ENCODE measurements at regions not wholly inside any gene's neighbourhood (a gene's known extent, or its start where the extent isn't known, plus 50 kb on each side); places are given as distances from the start of the nearest gene placed in this dataset.
"Not testable (repeated sequence)": the region's sequence is repeated elsewhere in the genome, so short reads cannot be mapped to it uniquely, and the experiment has no call there.

GRCh38 chr2:64250063-64250462 is 105.8 kb upstream of the PELI1 start:
- Mint-ChIP-seq H3K9me3 (peaks cover 18% of the 10 kb centered on the region), H3K36me3 (ENCODE audit: low read depth) (peaks cover 8% of the 10 kb centered on the region), H3K4me1 (peaks cover 24% of the 10 kb centered on the region), H3K4me3 (no peak overlapping the region), H3K27me3 (ENCODE audit: low read depth, poor library complexity) (peaks cover 48% of the 10 kb centered on the region), H3K27ac (no peak overlapping the region)
- no peak for DNase-seq
- TF ChIP-seq, protein P1, sequence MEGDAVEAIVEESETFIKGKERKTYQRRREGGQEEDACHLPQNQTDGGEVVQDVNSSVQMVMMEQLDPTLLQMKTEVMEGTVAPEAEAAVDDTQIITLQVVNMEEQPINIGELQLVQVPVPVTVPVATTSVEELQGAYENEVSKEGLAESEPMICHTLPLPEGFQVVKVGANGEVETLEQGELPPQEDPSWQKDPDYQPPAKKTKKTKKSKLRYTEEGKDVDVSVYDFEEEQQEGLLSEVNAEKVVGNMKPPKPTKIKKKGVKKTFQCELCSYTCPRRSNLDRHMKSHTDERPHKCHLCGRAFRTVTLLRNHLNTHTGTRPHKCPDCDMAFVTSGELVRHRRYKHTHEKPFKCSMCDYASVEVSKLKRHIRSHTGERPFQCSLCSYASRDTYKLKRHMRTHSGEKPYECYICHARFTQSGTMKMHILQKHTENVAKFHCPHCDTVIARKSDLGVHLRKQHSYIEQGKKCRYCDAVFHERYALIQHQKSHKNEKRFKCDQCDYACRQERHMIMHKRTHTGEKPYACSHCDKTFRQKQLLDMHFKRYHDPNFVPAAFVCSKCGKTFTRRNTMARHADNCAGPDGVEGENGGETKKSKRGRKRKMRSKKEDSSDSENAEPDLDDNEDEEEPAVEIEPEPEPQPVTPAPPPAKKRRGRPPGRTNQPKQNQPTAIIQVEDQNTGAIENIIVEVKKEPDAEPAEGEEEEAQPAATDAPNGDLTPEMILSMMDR (IDR thresholded peaks at IDR 0.05) = no peak

DNA sequence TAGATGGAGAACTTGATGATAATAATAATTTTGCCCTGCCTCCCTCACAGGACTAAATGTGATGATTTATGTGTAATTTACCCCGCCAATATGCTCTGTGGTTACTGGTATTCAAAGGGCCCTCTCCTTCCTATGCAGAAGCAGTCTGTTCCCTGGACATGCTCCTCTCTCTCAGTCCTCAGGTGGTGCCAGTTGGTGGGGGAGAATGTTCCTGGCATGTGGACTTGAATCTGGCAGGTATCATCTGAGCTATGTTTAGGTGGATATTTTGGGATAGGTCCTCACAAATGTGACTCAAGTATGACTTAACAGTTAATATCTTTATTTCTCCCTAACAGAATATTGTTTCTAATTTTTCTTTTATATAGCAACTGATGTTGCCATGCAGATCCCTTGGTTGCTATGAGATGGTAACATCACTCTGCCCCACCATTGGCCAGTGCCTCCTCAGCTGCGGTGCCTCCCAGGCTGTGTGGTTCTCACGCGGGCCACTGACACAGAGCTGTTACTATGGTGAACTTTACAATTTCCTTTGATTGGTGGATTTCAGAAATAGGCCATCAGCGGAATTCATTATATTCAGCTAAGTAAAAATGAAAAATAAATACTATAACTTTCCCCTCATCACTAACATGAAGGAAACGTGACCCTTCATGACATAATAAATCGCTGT is 106.7 kb upstream of the PELI1 start:
- peaks cover 53% of the 10 kb centered on the region for H3K27me3 Mint-ChIP-seq (ENCODE audit: low read depth, poor library complexity)
- no peak overlapping the region for H3K4me3 Mint-ChIP-seq
- H3K36me3 Mint-ChIP-seq (ENCODE audit: low read depth) = peaks cover 8% of the 10 kb centered on the region
- H3K4me1 Mint-ChIP-seq = peaks cover 28% of the 10 kb centered on the region
- no peak for DNase-seq
- TF ChIP-seq, protein P1 (IDR thresholded peaks at IDR 0.05) = no peak
- H3K9me3 Mint-ChIP-seq = peaks cover 18% of the 10 kb centered on the region
- no peak overlapping the region for H3K27ac Mint-ChIP-seq

DNA sequence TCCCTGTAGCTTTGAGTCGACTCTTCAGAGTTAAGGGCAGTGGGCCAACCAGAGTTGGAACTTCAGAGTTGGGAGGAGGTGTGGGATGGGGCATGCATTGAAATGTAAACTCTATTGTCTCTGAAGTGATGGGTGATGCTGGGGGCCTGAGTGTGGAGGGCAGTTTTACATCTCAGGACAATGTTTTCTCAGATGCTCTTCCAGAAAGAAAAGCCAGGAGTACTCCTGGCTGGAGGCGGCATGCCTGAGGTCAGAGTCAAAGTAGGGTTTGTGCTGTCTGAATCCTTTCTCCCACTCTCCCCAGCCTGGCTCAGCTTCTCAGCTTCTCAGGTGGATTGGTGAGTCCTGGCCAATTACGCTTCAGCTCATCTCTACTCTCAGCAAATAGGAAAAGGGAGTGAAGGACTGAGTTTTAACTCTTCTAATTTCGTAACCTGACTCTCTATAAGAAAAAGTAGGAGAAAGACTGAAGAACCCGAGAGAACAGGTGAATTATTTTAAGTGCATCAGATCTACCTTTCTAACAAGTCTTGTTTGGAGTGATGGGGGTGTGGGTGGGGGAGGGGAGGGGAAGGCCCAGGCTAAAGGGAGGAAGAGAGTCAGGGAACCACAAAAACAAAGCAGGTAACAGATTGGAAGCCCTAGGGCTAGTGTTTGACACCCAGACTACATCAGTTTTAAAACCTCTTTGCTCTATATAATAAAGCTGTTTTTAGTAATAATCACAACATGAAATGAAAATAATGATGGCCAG is 107.5 kb upstream of the PELI1 start:
- TF ChIP-seq, protein P1 (IDR thresholded peaks at IDR 0.05) = no peak
- H3K27ac Mint-ChIP-seq = no peak overlapping the region
- no peak for DNase-seq
- peaks cover 35% of the 10 kb centered on the region for H3K4me1 Mint-ChIP-seq
- H3K27me3 Mint-ChIP-seq (ENCODE audit: low read depth, poor library complexity) = peaks cover 59% of the 10 kb centered on the region
- H3K4me3 Mint-ChIP-seq = no peak overlapping the region
- peaks cover 18% of the 10 kb centered on the region for H3K9me3 Mint-ChIP-seq
- peaks cover 8% of the 10 kb centered on the region for H3K36me3 Mint-ChIP-seq (ENCODE audit: low read depth)

DNA sequence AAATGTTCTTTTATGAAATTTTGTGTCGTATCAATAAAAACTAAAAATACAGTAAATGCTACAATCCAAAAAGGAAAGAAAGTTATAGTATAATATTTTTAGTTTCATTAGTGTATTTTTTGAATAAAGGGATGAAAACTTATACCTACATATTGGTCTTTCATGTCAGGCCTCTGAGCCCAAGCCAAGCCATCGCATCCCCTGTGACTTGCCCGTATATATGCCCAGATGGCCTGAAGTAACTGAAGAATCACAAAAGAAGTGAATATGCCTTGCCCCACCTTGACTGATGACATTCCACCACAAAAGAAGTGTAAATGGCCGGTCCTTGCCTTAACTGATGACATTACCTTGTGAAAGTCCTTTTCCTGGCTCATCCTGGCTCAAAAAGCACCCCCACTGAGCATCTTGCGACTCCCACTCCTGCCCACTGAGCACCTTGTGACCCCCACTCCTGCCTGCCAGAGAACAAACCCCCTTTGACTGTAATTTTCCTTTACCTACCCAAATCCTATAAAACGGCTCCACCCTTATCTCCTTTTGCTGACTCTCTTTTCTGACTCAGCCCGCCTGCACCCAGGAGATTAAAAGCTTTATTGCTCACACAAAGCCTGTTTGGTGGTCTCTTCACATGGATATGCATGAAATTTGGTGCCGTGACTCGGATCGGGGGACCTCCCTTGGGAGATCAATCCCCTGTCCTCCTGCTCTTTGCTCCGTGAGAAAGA is 108.2 kb upstream of the PELI1 start:
- not testable (repeated sequence) for H3K27ac Mint-ChIP-seq; H3K36me3 Mint-ChIP-seq (ENCODE audit: low read depth); DNase-seq
- peaks cover 62% of the 10 kb centered on the region for H3K27me3 Mint-ChIP-seq (ENCODE audit: low read depth, poor library complexity)
- peak overlapping the region; percentile 35 for H3K4me3 Mint-ChIP-seq
- H3K9me3 Mint-ChIP-seq = peaks cover 18% of the 10 kb centered on the region
- peaks cover 38% of the 10 kb centered on the region for H3K4me1 Mint-ChIP-seq

DNA sequence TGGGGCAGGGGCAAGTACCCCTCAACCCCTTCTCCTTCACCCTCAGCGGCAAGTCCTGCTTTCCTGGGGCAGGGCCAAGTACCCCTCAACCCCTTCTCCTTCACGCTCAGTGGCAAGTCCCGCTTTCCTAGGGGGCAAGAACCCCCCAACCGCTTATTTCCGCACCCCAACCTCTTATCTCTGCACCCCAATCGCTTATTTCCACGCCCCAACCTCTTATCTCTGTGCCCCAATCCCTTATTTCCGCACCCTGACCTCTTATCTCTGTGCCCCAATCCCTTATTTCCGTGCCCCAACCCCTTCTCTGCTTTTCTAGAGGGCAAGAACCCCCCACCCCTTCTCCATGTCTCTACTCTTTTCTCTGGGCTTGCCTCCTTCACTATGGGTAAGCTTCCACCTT is 109.2 kb upstream of the PELI1 start:
- not testable (repeated sequence) for H3K36me3 Mint-ChIP-seq (ENCODE audit: low read depth); H3K27ac Mint-ChIP-seq; DNase-seq; H3K4me3 Mint-ChIP-seq
- H3K4me1 Mint-ChIP-seq = peaks cover 46% of the 10 kb centered on the region
- peaks cover 18% of the 10 kb centered on the region for H3K9me3 Mint-ChIP-seq
- H3K27me3 Mint-ChIP-seq (ENCODE audit: low read depth, poor library complexity) = peaks cover 66% of the 10 kb centered on the region

DNA sequence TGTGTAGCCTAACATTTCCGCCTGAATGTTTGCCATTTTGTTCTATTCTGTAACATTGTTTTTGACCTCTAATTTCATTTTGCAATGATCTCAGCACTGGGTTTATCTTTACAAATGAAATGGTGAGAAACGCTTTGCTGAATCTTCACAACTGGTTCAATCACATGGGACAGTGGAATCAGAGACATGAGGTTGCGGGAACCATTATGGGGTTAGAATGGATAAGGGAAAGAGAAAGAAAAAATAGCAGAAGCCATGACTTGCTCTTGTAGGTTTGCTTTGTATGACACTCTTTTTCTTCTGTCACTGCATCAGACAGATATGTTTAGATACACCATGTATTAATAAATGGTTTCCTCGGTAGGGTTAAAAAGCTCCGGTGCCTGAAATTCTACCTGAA is 114.3 kb upstream of the PELI1 start:
- no peak overlapping the region for H3K27ac Mint-ChIP-seq
- TF ChIP-seq, protein P1 (IDR thresholded peaks at IDR 0.05) = no peak
- H3K9me3 Mint-ChIP-seq = peaks cover 3% of the 10 kb centered on the region
- peaks cover 35% of the 10 kb centered on the region for H3K27me3 Mint-ChIP-seq (ENCODE audit: low read depth, poor library complexity)
- no peaks in the 10 kb centered on the region for H3K36me3 Mint-ChIP-seq (ENCODE audit: low read depth)
- no peak overlapping the region for H3K4me3 Mint-ChIP-seq
- DNase-seq = no peak
- H3K4me1 Mint-ChIP-seq = peaks cover 61% of the 10 kb centered on the region
